H1 (cell line): ENCODE measurements at regions not wholly inside any gene's neighbourhood (a gene's known extent, or its start where the extent isn't known, plus 50 kb on each side); places are given as distances from the start of the nearest gene placed in this dataset.

Source experiments
- CTCF ChIA-PET: fragments of 300-600 bp; sonication (Branson Sonifier 250); formaldehyde crosslinking; loops from one replicate; lab custom pipeline; 2021; ENCODE audit not compliant: partially characterized antibody; lab: Charles Lee
- POLR2A ChIA-PET: fragments of 300-600 bp; sonication (Branson Sonifier 250); formaldehyde crosslinking; loops from one replicate; lab custom pipeline; 2021; ENCODE audit warnings: inconsistent platforms; ENCODE audit not compliant: partially characterized antibody; lab: Charles Lee
- DNase-seq, 2 experiments: peaks; one replicate each; pipeline versions ENCODE4 v3.0.0 to v3.0.0-alpha.2; 2010 to 2022; ENCODE audit warnings: low spot score in 2 of 2, low read depth in 1 of 2, mixed read lengths in 1 of 2
- FAIRE-seq: peaks from 2 replicates; lab custom pipeline; 2011; peaks lifted over from hg19 to GRCh38; lab: Jason Lieb, UNC
- H2AFZ ChIP-seq: 2 replicates; pipeline ENCODE4 v1.8.1; 2012; ENCODE audit warnings: low read length, inconsistent platforms
- H2AK5ac ChIP-seq: 2 replicates; pipeline ENCODE4 v1.6.1; 2013; ENCODE audit warnings: low read depth, low read length
- H2BK120ac ChIP-seq: replicated peaks from 2 replicates; pipeline ENCODE3; 2013; ENCODE audit warnings: low read depth, low read length, inconsistent platforms
- H2BK12ac ChIP-seq: 2 replicates; pipeline ENCODE4 v1.6.1; 2013; ENCODE audit warnings: low read depth, low read length
- H2BK15ac ChIP-seq: 2 replicates; pipeline ENCODE4 v1.6.1; 2013; ENCODE audit warnings: low read length
- H2BK20ac ChIP-seq: 2 replicates; pipeline ENCODE4 v1.6.1; 2013; ENCODE audit warnings: low read length
- H2BK5ac ChIP-seq: 2 replicates; pipeline ENCODE4 v1.6.1; 2013; ENCODE audit warnings: low read depth, low read length
- H3K14ac ChIP-seq: 2 replicates; pipeline ENCODE4 v1.6.1; 2013; ENCODE audit warnings: inconsistent platforms; ENCODE audit not compliant: insufficient read length
- H3K18ac ChIP-seq: 2 replicates; pipeline ENCODE4 v1.6.1; 2013; ENCODE audit warnings: low read length; ENCODE audit errors: extremely low read depth
- H3K23ac ChIP-seq: 2 replicates; pipeline ENCODE4 v1.6.1; 2013; ENCODE audit warnings: inconsistent platforms; ENCODE audit not compliant: insufficient read length
- H3K23me2 ChIP-seq: 2 replicates; pipeline ENCODE4 v1.6.1; 2013; ENCODE audit warnings: low read depth, low read length
- H3K27ac ChIP-seq: 2 replicates; pipeline ENCODE4 v1.6.1; 2011; ENCODE audit warnings: low read depth, low read length, inconsistent platforms
- H3K27me3 ChIP-seq, 4 experiments: replicated peaks in 1 of 4; 1 replicate in 1 of 4; 2 replicates in 3 of 4; pipeline versions ENCODE4 v1.6.1 to v1.8.1; 2011 to 2013; ENCODE audit warnings: low read length in 3 of 4, mild to moderate bottlenecking in 3 of 4, inconsistent platforms in 2 of 4, mixed read lengths in 2 of 4, moderate library complexity in 1 of 4; ENCODE audit not compliant: control insufficient read depth in 3 of 4, insufficient read depth in 3 of 4; ENCODE audit errors: extremely low read depth in 1 of 4
- H3K36me3 ChIP-seq, 4 experiments: 2 replicates each; pipeline versions ENCODE4 v1.6.1 to v1.8.1; 2011 to 2013; ENCODE audit warnings: mild to moderate bottlenecking in 4 of 4, low read length in 3 of 4, moderate library complexity in 2 of 4, control low read depth in 1 of 4, inconsistent platforms in 1 of 4; ENCODE audit not compliant: insufficient read depth in 4 of 4, control insufficient read depth in 2 of 4
- H3K4ac ChIP-seq: replicated peaks from 2 replicates; pipeline ENCODE3; 2013; ENCODE audit warnings: low read length, low read depth, mixed read lengths, inconsistent platforms; ENCODE audit not compliant: insufficient read length
- H3K4me1 ChIP-seq, 4 experiments: replicated peaks in 1 of 4; 1 replicate in 1 of 4; 2 replicates in 3 of 4; pipeline versions ENCODE4 v1.6.1 to v1.8.1; 2011 to 2013; ENCODE audit warnings: low read length in 3 of 4, inconsistent platforms in 2 of 4, mixed read lengths in 1 of 4; ENCODE audit not compliant: insufficient read depth in 4 of 4, control insufficient read depth in 3 of 4
- H3K4me2 ChIP-seq, 2 experiments: 2 replicates each; pipeline versions ENCODE4 v1.6.1 to v1.8.1; 2011 to 2013; ENCODE audit warnings: low read depth in 2 of 2, low read length in 2 of 2, control low read depth in 1 of 2, inconsistent platforms in 1 of 2, mild to moderate bottlenecking in 1 of 2; ENCODE audit not compliant: insufficient read depth in 1 of 2
- H3K4me3 ChIP-seq, 4 experiments: fragments of 200-600, 300-600 bp in 1 of 4; sonication (generic), shearing (Covaris generic), sonication (Bioruptor Twin) in 1 of 4; 2 replicates each; pipeline versions ENCODE4 v1.5.1 to v1.8.1; 2011 to 2016; ENCODE audit warnings: low read length in 4 of 4, low read depth in 3 of 4, control low read depth in 2 of 4, inconsistent platforms in 2 of 4, mild to moderate bottlenecking in 2 of 4, mixed read lengths in 1 of 4, moderate library complexity in 1 of 4; ENCODE audit not compliant: insufficient read depth in 2 of 4; ENCODE audit errors: extremely low read depth in 1 of 4
- H3K56ac ChIP-seq: replicated peaks from 2 replicates; pipeline ENCODE3; 2013; ENCODE audit warnings: low read depth, mild to moderate bottlenecking, mixed read lengths, low read length, inconsistent platforms; ENCODE audit not compliant: insufficient read length
- H3K79me1 ChIP-seq: 2 replicates; pipeline ENCODE4 v1.6.1; 2013; ENCODE audit warnings: low read depth, low read length, control low read depth
- H3K79me2 ChIP-seq, 2 experiments: 2 replicates each; pipeline versions ENCODE4 v1.6.1 to v1.8.1; 2012 to 2013; ENCODE audit warnings: low read length in 2 of 2, mild to moderate bottlenecking in 2 of 2, inconsistent platforms in 1 of 2; ENCODE audit not compliant: insufficient read depth in 2 of 2, control insufficient read depth in 1 of 2
- H3K9ac ChIP-seq, 4 experiments: replicated peaks in 1 of 4; 1 replicate in 1 of 4; 2 replicates in 3 of 4; pipeline versions ENCODE4 v1.6.1 to v1.8.1; 2011 to 2013; ENCODE audit warnings: low read depth in 3 of 4, low read length in 3 of 4, control low read depth in 2 of 4, mild to moderate bottlenecking in 2 of 4, moderate library complexity in 2 of 4, inconsistent platforms in 1 of 4; ENCODE audit errors: extremely low read depth in 1 of 4
- H3K9me3 ChIP-seq, 2 experiments: 2 replicates each; pipeline versions ENCODE4 v1.6.1 to v1.8.1; 2012 to 2013; ENCODE audit warnings: mild to moderate bottlenecking in 2 of 2, moderate library complexity in 2 of 2, control low read depth in 1 of 2, inconsistent platforms in 1 of 2, low read depth in 1 of 2, low read length in 1 of 2, mixed read lengths in 1 of 2; ENCODE audit not compliant: insufficient read depth in 2 of 2
- H4K20me1 ChIP-seq, 2 experiments: replicated peaks in 1 of 2; 2 replicates each; pipeline versions ENCODE3 to v1.8.1; 2011 to 2013; ENCODE audit warnings: inconsistent platforms in 2 of 2, low read length in 2 of 2, mild to moderate bottlenecking in 1 of 2; ENCODE audit not compliant: insufficient read depth in 2 of 2, control insufficient read depth in 1 of 2
- H4K5ac ChIP-seq: 2 replicates; pipeline ENCODE4 v1.6.1; 2013; ENCODE audit warnings: low read length, low read depth, mixed read lengths, inconsistent platforms; ENCODE audit not compliant: insufficient read length
- H4K8ac ChIP-seq: 2 replicates; pipeline ENCODE4 v1.8.0; 2013; ENCODE audit warnings: mild to moderate bottlenecking, moderate library complexity, low read length, inconsistent platforms; ENCODE audit not compliant: insufficient read depth; ENCODE audit errors: extremely low read depth
- H4K91ac ChIP-seq: replicated peaks from 2 replicates; pipeline ENCODE3; 2013; ENCODE audit warnings: low read length, mixed read lengths, inconsistent platforms; ENCODE audit not compliant: insufficient read length
- POLR2A ChIP-seq, 2 experiments: IDR thresholded peaks; 1 replicate in 1 of 2; 2 replicates in 1 of 2; pipeline ENCODE4 v1.6.1; 2011; ENCODE audit warnings: low read depth in 2 of 2, low read length in 2 of 2, mild to moderate bottlenecking in 2 of 2; ENCODE audit errors: control extremely low read depth in 1 of 2
- RAD21 ChIP-seq, 2 experiments: IDR thresholded peaks in 1 of 2; conservative IDR thresholded peaks in 1 of 2; 2 replicates each; pipeline ENCODE4 v1.6.1; 2011; ENCODE audit warnings: low read depth in 2 of 2, low read length in 2 of 2, improper control_type of control experiment in 1 of 2, inconsistent platforms in 1 of 2, mild to moderate bottlenecking in 1 of 2, moderate library complexity in 1 of 2
- WGBS, 2 experiments: shearing (Covaris generic) in 1 of 2; methylation state at CpG; one replicate each; pipeline versions ENCODE4 v1.1.6 to v1.1.7; 2013 to 2015; ENCODE audit warnings: low lambda C conversion rate in 2 of 2, mixed read lengths in 2 of 2, inconsistent platforms in 1 of 2, low coverage in 1 of 2, missing lambda C conversion rate in 1 of 2; ENCODE audit not compliant: insufficient replicate concordance in 2 of 2, insufficient coverage in 1 of 2, insufficient read length in 1 of 2; ENCODE audit errors: extremely low coverage in 1 of 2, missing lambda C conversion rate in 1 of 2; 5-methylcytosine and 5-hydroxymethylcytosine counted together

- no peak overlapping the region for H2AK5ac ChIP-seq
- CTCF ChIA-PET = interaction anchor here (0.6 to 1.2 kb wide), 4 partner anchors 8 to 1247 kb away, joined by 3 to 6 read pairs (median 3); no protein-coding TSS in a partner anchor
These were observed 518.1 kb downstream of the TRIML1 start for GRCh38 chr4:188657365-188657764.

More at GRCh38 chr4:188657365-188657764, 518.1 kb downstream of the TRIML1 start:
- Histone ChIP-seq H3K56ac (no peak overlapping the region), H3K27ac (no peak overlapping the region), H4K5ac (no peak overlapping the region), H3K4me2 (no peak overlapping the region), H3K79me2 (no peaks in the 10 kb centered on the region), H3K18ac (no peak overlapping the region), H3K23me2 (no peaks in the 10 kb centered on the region), H3K27me3 (no peaks in the 10 kb centered on the region), H4K20me1 (no peaks in the 10 kb centered on the region), H2AFZ (no peak overlapping the region), H3K4me3 (no peak overlapping the region), H3K36me3 (no peaks in the 10 kb centered on the region), H2BK120ac (no peak overlapping the region), H3K14ac (no peak overlapping the region), H4K91ac (no peak overlapping the region), H3K23ac (no peak overlapping the region), H3K9ac (no peak overlapping the region), H2BK5ac (no peak overlapping the region), H4K8ac (no peak overlapping the region), H3K9me3 (no peaks in the 10 kb centered on the region; a peak in 1 of 4 replicates), H3K4ac (no peak overlapping the region), H3K79me1 (no peaks in the 10 kb centered on the region), H3K4me1 (peaks cover 0 to 3% (median 0%) of the 10 kb centered on the region in 4 experiments; a peak in 3 of 7 replicates), H2BK15ac (no peak overlapping the region), H2BK20ac (no peak overlapping the region), H2BK12ac (no peak overlapping the region)
- DNase-seq (no peak), FAIRE-seq (no peak)
- TF ChIP-seq POLR2A (IDR thresholded peaks at IDR 0.05; ENCODE audit: control extremely low read depth in 1 of 2, low read depth in 2 of 2, low read length in 2 of 2) (no peak), RAD21 (IDR thresholded peaks at IDR 0.05 in 1 of 2, conservative IDR thresholded peaks at IDR 0.05 in 1 of 2; ENCODE audit: low read depth in 2 of 2, low read length in 2 of 2) (peak; percentile 16 to 31; a peak in 2 of 4 replicates)
- POLR2A ChIA-PET = no interaction called here
- 92% methylated on average over 5 of the region's 5 CpGs; no CpG with 5 or more reads in 1 of the 2 experiments for WGBS, 2 experiments
